ENCODE measurements at regions not wholly inside any gene's neighbourhood (a gene's known extent, or its start where the extent isn't known, plus 50 kb on each side); places are given as distances from the start of the nearest gene placed in this dataset.

- H3K27ac ChIP-seq, result no peak overlapping the region
- H3K4me3 ChIP-seq (ENCODE audit: low read depth, low read length), result no peak overlapping the region
- H3K9me3 ChIP-seq (ENCODE audit: severe bottlenecking), result no peaks in the 10 kb centered on the region
- no peak for DNase-seq
- no peak for TF ChIP-seq CTCF (IDR thresholded peaks at IDR 0.05; ENCODE audit: low read depth, low read length)
- no peaks in the 10 kb centered on the region for H3K36me3 ChIP-seq
- H3K27me3 ChIP-seq (ENCODE audit: insufficient read depth, low read depth, severe bottlenecking), result no peaks in the 10 kb centered on the region
Observed at GRCh38 chr9:73034962-73035361, 82.1 kb upstream of the ALDH1A1 start.

GRCh38 chr9:73031350-73031749, 78.5 kb upstream of the ALDH1A1 start:
- no peak for TF ChIP-seq CTCF (IDR thresholded peaks at IDR 0.05; ENCODE audit: low read depth, low read length)
- Histone ChIP-seq H3K36me3 (no peaks in the 10 kb centered on the region), H3K9me3 (ENCODE audit: severe bottlenecking) (no peaks in the 10 kb centered on the region), H3K27ac (no peak overlapping the region), H3K27me3 (ENCODE audit: insufficient read depth, low read depth, severe bottlenecking) (no peaks in the 10 kb centered on the region), H3K4me3 (ENCODE audit: low read depth, low read length) (no peak overlapping the region)
- DNase-seq, result no peak

- Histone ChIP-seq H3K9me3 (ENCODE audit: severe bottlenecking) (no peaks in the 10 kb centered on the region), H3K36me3 (no peaks in the 10 kb centered on the region), H3K27me3 (ENCODE audit: insufficient read depth, low read depth, severe bottlenecking) (no peaks in the 10 kb centered on the region), H3K27ac (no peak overlapping the region), H3K4me3 (ENCODE audit: low read depth, low read length) (no peak overlapping the region)
- no peak for TF ChIP-seq CTCF (IDR thresholded peaks at IDR 0.05; ENCODE audit: low read depth, low read length)
- no peak for DNase-seq
Observed at GRCh38 chr9:73030370-73031030, 77.6 kb upstream of the ALDH1A1 start.

- no peaks in the 10 kb centered on the region for H3K27me3 ChIP-seq (ENCODE audit: insufficient read depth, low read depth, severe bottlenecking)
- H3K9me3 ChIP-seq (ENCODE audit: severe bottlenecking), result no peaks in the 10 kb centered on the region
- no peak overlapping the region for H3K27ac ChIP-seq
- TF ChIP-seq CTCF (IDR thresholded peaks at IDR 0.05; ENCODE audit: low read depth, low read length), result no peak
- no peak for DNase-seq
- no peaks in the 10 kb centered on the region for H3K36me3 ChIP-seq
- H3K4me3 ChIP-seq (ENCODE audit: low read depth, low read length), result no peak overlapping the region
Observed at GRCh38 chr9:73029346-73029745, 76.5 kb upstream of the ALDH1A1 start.

- TF ChIP-seq CTCF (IDR thresholded peaks at IDR 0.05; ENCODE audit: low read depth, low read length), result no peak
- Histone ChIP-seq H3K4me3 (ENCODE audit: low read depth, low read length) (no peak overlapping the region), H3K27me3 (ENCODE audit: insufficient read depth, low read depth, severe bottlenecking) (no peaks in the 10 kb centered on the region), H3K36me3 (no peaks in the 10 kb centered on the region), H3K27ac (no peak overlapping the region), H3K9me3 (ENCODE audit: severe bottlenecking) (no peaks in the 10 kb centered on the region)
- no peak for DNase-seq
Observed at GRCh38 chr9:73026375-73026774, 73.5 kb upstream of the ALDH1A1 start.

- no peak for TF ChIP-seq CTCF (IDR thresholded peaks at IDR 0.05; ENCODE audit: low read depth, low read length)
- Histone ChIP-seq H3K9me3 (ENCODE audit: severe bottlenecking) (no peaks in the 10 kb centered on the region), H3K27ac (no peak overlapping the region), H3K36me3 (no peaks in the 10 kb centered on the region), H3K27me3 (ENCODE audit: insufficient read depth, low read depth, severe bottlenecking) (no peaks in the 10 kb centered on the region), H3K4me3 (ENCODE audit: low read depth, low read length) (no peak overlapping the region)
- DNase-seq, result no peak
Observed at GRCh38 chr9:73024601-73025034, 71.8 kb upstream of the ALDH1A1 start.
